Natural killer cell (primary cell): ENCODE measurements at regions not wholly inside any gene's neighbourhood (a gene's known extent, or its start where the extent isn't known, plus 50 kb on each side); places are given as distances from the start of the nearest gene placed in this dataset.

ENCODE experiments used
- ATAC-seq, 3 donors: fragments of 150-1000 bp in 2 of 3; fragments of 200-7000 bp in 1 of 3; cut with Tn5 transposase; 1 replicate in 1 of 3; 2 replicates in 2 of 3; pipeline ENCODE4 v1.10.0; 2021; ENCODE audit warnings: mild to moderate bottlenecking in 2 of 3, moderate library complexity in 2 of 3
- DNase-seq, 2 donors: peaks; one replicate each; pipeline versions ENCODE4 v3.0.0 to v3.0.0-alpha.2; 2013 to 2021; ENCODE audit warnings: mixed read lengths in 1 of 2
- H3K27ac ChIP-seq: one replicate; pipeline ENCODE4 v1.5.1; 2013; ENCODE audit warnings: mild to moderate bottlenecking, low read length
- H3K27me3 ChIP-seq: one replicate; pipeline ENCODE4 v1.6.1; 2013; ENCODE audit warnings: low read length; ENCODE audit not compliant: control insufficient read depth, insufficient read depth
- H3K36me3 ChIP-seq: one replicate; pipeline ENCODE4 v1.6.1; 2013; ENCODE audit warnings: low read length; ENCODE audit not compliant: control insufficient read depth, insufficient read depth
- H3K4me1 ChIP-seq: one replicate; pipeline ENCODE4 v1.6.1; 2013; ENCODE audit warnings: low read length; ENCODE audit not compliant: control insufficient read depth, insufficient read depth
- H3K4me3 ChIP-seq: one replicate; pipeline ENCODE4 v1.5.1; 2013; ENCODE audit warnings: low read length
- H3K9me3 ChIP-seq: one replicate; pipeline ENCODE4 v1.6.1; 2013; ENCODE audit warnings: low read length; ENCODE audit not compliant: control insufficient read depth, insufficient read depth
- H3K27ac Mint-ChIP-seq, 2 donors: one replicate each; pipeline ENCODE4 v1.8.0; 2022; ENCODE audit warnings: mild to moderate bottlenecking in 2 of 2, mixed read lengths in 2 of 2, moderate library complexity in 1 of 2
- H3K27me3 Mint-ChIP-seq, 2 donors: one replicate each; pipeline ENCODE4 v1.8.0; 2022; ENCODE audit warnings: low read depth in 2 of 2, mixed read lengths in 2 of 2
- H3K36me3 Mint-ChIP-seq: one replicate; pipeline ENCODE4 v1.8.0; 2022; ENCODE audit warnings: mixed read lengths
- H3K4me1 Mint-ChIP-seq, 2 donors: one replicate each; pipeline ENCODE4 v1.8.0; 2022; ENCODE audit warnings: mixed read lengths in 2 of 2
- H3K4me3 Mint-ChIP-seq: one replicate; pipeline ENCODE4 v1.8.0; 2022; ENCODE audit warnings: mild to moderate bottlenecking, moderate library complexity, mixed read lengths
- H3K9me3 Mint-ChIP-seq, 2 donors: one replicate each; pipeline ENCODE4 v1.8.0; 2022; ENCODE audit warnings: mixed read lengths in 2 of 2
- WGBS: methylation state at CpG from one replicate; pipeline ENCODE4 v1.1.7; 2013; ENCODE audit warnings: missing lambda C conversion rate; ENCODE audit not compliant: insufficient coverage; 5-methylcytosine and 5-hydroxymethylcytosine counted together
- intact Hi-C: fragments of 100-400 bp; cut with micrococcal nuclease; formaldehyde crosslinking; loops from one replicate; pipeline ENCODE4 v1.14.2; 2022
- TF ChIP-seq, protein P1 (sequence below): fragments of 200-600 bp; IDR thresholded peaks from one replicate; pipeline ENCODE4 v1.8.0; 2022; ENCODE audit warnings: antibody characterized with exemption

DNA sequence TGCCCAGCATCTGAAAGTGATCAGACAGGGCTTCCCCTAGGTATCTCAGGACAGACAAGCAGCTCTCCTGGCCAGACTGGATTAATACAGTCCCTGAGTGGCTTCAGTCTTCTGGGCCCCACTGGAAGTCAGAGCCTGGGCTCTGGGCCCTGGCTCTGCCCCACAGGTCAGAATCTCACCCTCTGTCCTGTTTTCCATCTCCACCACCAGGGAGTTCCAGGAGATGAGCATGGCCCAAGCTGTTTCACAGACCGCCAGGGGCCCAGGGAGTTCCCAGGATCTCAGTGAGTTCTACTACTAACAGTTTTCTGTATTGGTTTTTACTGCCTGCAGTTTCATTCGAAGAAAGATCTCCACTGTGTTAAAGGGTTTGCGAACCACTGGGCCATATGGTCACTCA is 131.5 kb downstream of the MEX3B start:
- no peaks in the 10 kb centered on the region for H3K27me3 Mint-ChIP-seq
- no peaks in the 10 kb centered on the region for H3K9me3 Mint-ChIP-seq
- no peak overlapping the region for H3K4me3 ChIP-seq
- no peaks in the 10 kb centered on the region for H3K36me3 ChIP-seq
- ATAC-seq (no peak), DNase-seq (no peak)
- 93% methylated on average over 3 of the region's 3 CpGs for WGBS
- TF ChIP-seq, protein P1, sequence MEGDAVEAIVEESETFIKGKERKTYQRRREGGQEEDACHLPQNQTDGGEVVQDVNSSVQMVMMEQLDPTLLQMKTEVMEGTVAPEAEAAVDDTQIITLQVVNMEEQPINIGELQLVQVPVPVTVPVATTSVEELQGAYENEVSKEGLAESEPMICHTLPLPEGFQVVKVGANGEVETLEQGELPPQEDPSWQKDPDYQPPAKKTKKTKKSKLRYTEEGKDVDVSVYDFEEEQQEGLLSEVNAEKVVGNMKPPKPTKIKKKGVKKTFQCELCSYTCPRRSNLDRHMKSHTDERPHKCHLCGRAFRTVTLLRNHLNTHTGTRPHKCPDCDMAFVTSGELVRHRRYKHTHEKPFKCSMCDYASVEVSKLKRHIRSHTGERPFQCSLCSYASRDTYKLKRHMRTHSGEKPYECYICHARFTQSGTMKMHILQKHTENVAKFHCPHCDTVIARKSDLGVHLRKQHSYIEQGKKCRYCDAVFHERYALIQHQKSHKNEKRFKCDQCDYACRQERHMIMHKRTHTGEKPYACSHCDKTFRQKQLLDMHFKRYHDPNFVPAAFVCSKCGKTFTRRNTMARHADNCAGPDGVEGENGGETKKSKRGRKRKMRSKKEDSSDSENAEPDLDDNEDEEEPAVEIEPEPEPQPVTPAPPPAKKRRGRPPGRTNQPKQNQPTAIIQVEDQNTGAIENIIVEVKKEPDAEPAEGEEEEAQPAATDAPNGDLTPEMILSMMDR = no peak
- no peak overlapping the region for H3K4me3 Mint-ChIP-seq
- H3K9me3 ChIP-seq = peaks cover 7% of the 10 kb centered on the region
- no peaks in the 10 kb centered on the region for H3K36me3 Mint-ChIP-seq
- H3K4me1 Mint-ChIP-seq = no peaks in the 10 kb centered on the region
- H3K27ac Mint-ChIP-seq = no peak overlapping the region
- intact Hi-C loops = no loop called here
- no peaks in the 10 kb centered on the region for H3K4me1 ChIP-seq
- no peaks in the 10 kb centered on the region for H3K27me3 ChIP-seq
- H3K27ac ChIP-seq = no peak overlapping the region

- intact Hi-C loops = no loop called here
- no peaks in the 10 kb centered on the region for H3K4me1 ChIP-seq
- DNase-seq = no peak
- no peaks in the 10 kb centered on the region for H3K27me3 ChIP-seq
- ATAC-seq = no peak
- H3K9me3 Mint-ChIP-seq = no peaks in the 10 kb centered on the region
- H3K36me3 ChIP-seq = no peaks in the 10 kb centered on the region
- H3K27ac Mint-ChIP-seq = no peak overlapping the region
- no peaks in the 10 kb centered on the region for H3K9me3 ChIP-seq
- TF ChIP-seq, protein P1 = no peak
- H3K4me1 Mint-ChIP-seq = no peaks in the 10 kb centered on the region
- WGBS = 79% methylated on average over 5 of the region's 8 CpGs
- no peaks in the 10 kb centered on the region for H3K36me3 Mint-ChIP-seq
- no peak overlapping the region for H3K27ac ChIP-seq
- no peak overlapping the region for H3K4me3 ChIP-seq
- no peak overlapping the region for H3K4me3 Mint-ChIP-seq
- H3K27me3 Mint-ChIP-seq = no peaks in the 10 kb centered on the region
These were observed 134.5 kb downstream of the MEX3B start for GRCh38 chr15:81911022-81911971.

- TF ChIP-seq, protein P1 = no peak
- no peaks in the 10 kb centered on the region for H3K4me1 Mint-ChIP-seq
These were observed 135.3 kb downstream of the MEX3B start for GRCh38 chr15:81910355-81911021.

More at GRCh38 chr15:81910355-81911021, 135.3 kb downstream of the MEX3B start:
- H3K4me3 Mint-ChIP-seq = no peak overlapping the region
- H3K9me3 Mint-ChIP-seq = no peaks in the 10 kb centered on the region
- Histone ChIP-seq H3K36me3 (no peaks in the 10 kb centered on the region), H3K27me3 (no peaks in the 10 kb centered on the region), H3K9me3 (no peaks in the 10 kb centered on the region), H3K4me1 (no peaks in the 10 kb centered on the region), H3K27ac (no peak overlapping the region), H3K4me3 (no peak overlapping the region)
- intact Hi-C loops = no loop called here
- no peaks in the 10 kb centered on the region for H3K36me3 Mint-ChIP-seq
- WGBS = 89% methylated on average over 4 of the region's 7 CpGs
- H3K27ac Mint-ChIP-seq = no peak overlapping the region
- DNase-seq = no peak
- H3K27me3 Mint-ChIP-seq = peaks cover 0 to 2% of the 10 kb centered on the region in 2 donors
- no peak for ATAC-seq
